ENCODE measurements at regions not wholly inside any gene's neighbourhood (a gene's known extent, or its start where the extent isn't known, plus 50 kb on each side); places are given as distances from the start of the nearest gene placed in this dataset.

GRCh38 chr11:45541693-45542434 lies 123.6 kb downstream of the CHST1 start:
- Histone ChIP-seq H3K27ac (ENCODE audit: insufficient read depth, low read length) (no peak overlapping the region), H2BK5ac (ENCODE audit: low read depth, low read length, poor library complexity, severe bottlenecking) (no peak overlapping the region), H3K9me1 (ENCODE audit: insufficient read depth, low read length) (no peaks in the 10 kb centered on the region), H2BK15ac (ENCODE audit: low read depth, low read length) (no peak overlapping the region), H3K4me3 (ENCODE audit: insufficient read depth, low read depth, low read length) (no peak overlapping the region), H4K20me1 (ENCODE audit: insufficient read depth, low read length) (no peaks in the 10 kb centered on the region), H2AK9ac (replicated peaks; ENCODE audit: low read depth, low read length, poor library complexity) (no peak overlapping the region), H2AK5ac (ENCODE audit: low read depth, low read length) (no peak overlapping the region), H3K56ac (ENCODE audit: extremely low read depth, insufficient read depth, low read length) (no peak overlapping the region), H4K8ac (ENCODE audit: low read depth in 2 of 2, low read length in 2 of 2) (no peak overlapping the region), H2BK20ac (ENCODE audit: low read depth, low read length) (no peak overlapping the region), H3K36me3 (ENCODE audit: control insufficient read depth, insufficient read depth, low read length) (no peaks in the 10 kb centered on the region), H3K9ac (ENCODE audit: low read depth, low read length) (no peak overlapping the region), H3K4me1 (ENCODE audit: control insufficient read depth, insufficient read depth, low read length) (no peaks in the 10 kb centered on the region), H2BK120ac (ENCODE audit: low read depth, low read length) (no peak overlapping the region), H3K4me2 (ENCODE audit: low read depth, low read length) (no peak overlapping the region), H3K23ac (ENCODE audit: low read depth, low read length) (no peak overlapping the region), H4K5ac (ENCODE audit: low read depth, low read length) (no peak overlapping the region), H3K79me1 (ENCODE audit: low read depth in 1 of 2, low read length in 2 of 2) (no peaks in the 10 kb centered on the region), H3K9me3 (ENCODE audit: control insufficient read depth, insufficient read depth, low read length) (no peaks in the 10 kb centered on the region), H3K18ac (ENCODE audit: low read depth, low read length) (no peak overlapping the region), H3K27me3 (ENCODE audit: control insufficient read depth, insufficient read depth, low read length) (no peaks in the 10 kb centered on the region), H3K4ac (ENCODE audit: low read depth, low read length) (no peak overlapping the region), H2AFZ (replicated peaks; ENCODE audit: low read length, poor library complexity) (no peak overlapping the region), H4K91ac (ENCODE audit: insufficient read depth, low read depth, low read length) (no peak overlapping the region), H3K14ac (replicated peaks; ENCODE audit: low read depth, low read length) (no peak overlapping the region)
- dilution Hi-C loops (cut with HindIII; ENCODE audit: low sequenced_read_pairs, unreplicated experiment) (no loop called here), intact Hi-C loops (cut with micrococcal nuclease) (no loop called here), in situ Hi-C loops (cut with MboI; ENCODE audit: low sequenced_read_pairs) (no loop called here)
- WGBS, 2 experiments (ENCODE audit: extremely low coverage in 2 of 2, insufficient read length in 1 of 2), result no CpG with 5 or more reads among the region's 10 CpGs
- no peak for TF ChIP-seq BHLHE40 (IDR thresholded peaks at IDR 0.05; ENCODE audit: low read depth, low read length)
- no peak for TF ChIP-seq MAFK (IDR thresholded peaks at IDR 0.05; ENCODE audit: low read depth, low read length)
- TF ChIP-seq MAZ (IDR thresholded peaks at IDR 0.05; ENCODE audit: borderline replicate concordance, low read depth, low read length), result no peak
- no peak for TF ChIP-seq NFE2L2 (IDR thresholded peaks at IDR 0.05; ENCODE audit: low read depth, low read length)
- no peak for TF ChIP-seq CTCF (conservative IDR thresholded peaks at IDR 0.05; ENCODE audit: low read depth, low read length)
- TF ChIP-seq CHD1 (IDR thresholded peaks at IDR 0.05; ENCODE audit: low read depth, low read length), result no peak
- TF ChIP-seq FOS (IDR thresholded peaks at IDR 0.05; ENCODE audit: low read depth, low read length), result no peak
- TF ChIP-seq ELK1 (IDR thresholded peaks at IDR 0.05; ENCODE audit: borderline replicate concordance, low read depth, low read length), result no peak
- no peak for TF ChIP-seq USF2 (IDR thresholded peaks at IDR 0.05; ENCODE audit: low read depth, low read length)
- no peak for TF ChIP-seq CEBPB (IDR thresholded peaks at IDR 0.05; ENCODE audit: low read depth, low read length)
- no peak for TF ChIP-seq SMC3 (IDR thresholded peaks at IDR 0.05; ENCODE audit: low read depth, low read length)
- TF ChIP-seq RCOR1 (IDR thresholded peaks at IDR 0.05; ENCODE audit: insufficient replicate concordance, low read length), result no peak
- TF ChIP-seq MXI1 (IDR thresholded peaks at IDR 0.05; ENCODE audit: borderline replicate concordance, low read depth, low read length), result no peak
- ChIA-PET POLR2A (ENCODE audit: unreplicated experiment) (no interaction called here), CTCF (no interaction called here)
- no peak for DNase-seq
- no TSS peak for BruUV-seq (replicated peaks)
- ATAC-seq (ENCODE audit: low read depth), result no peak

All from IMR-90 (cell line).